ENCODE measurements at regions not wholly inside any gene's neighbourhood (a gene's known extent, or its start where the extent isn't known, plus 50 kb on each side); places are given as distances from the start of the nearest gene placed in this dataset.

DNA sequence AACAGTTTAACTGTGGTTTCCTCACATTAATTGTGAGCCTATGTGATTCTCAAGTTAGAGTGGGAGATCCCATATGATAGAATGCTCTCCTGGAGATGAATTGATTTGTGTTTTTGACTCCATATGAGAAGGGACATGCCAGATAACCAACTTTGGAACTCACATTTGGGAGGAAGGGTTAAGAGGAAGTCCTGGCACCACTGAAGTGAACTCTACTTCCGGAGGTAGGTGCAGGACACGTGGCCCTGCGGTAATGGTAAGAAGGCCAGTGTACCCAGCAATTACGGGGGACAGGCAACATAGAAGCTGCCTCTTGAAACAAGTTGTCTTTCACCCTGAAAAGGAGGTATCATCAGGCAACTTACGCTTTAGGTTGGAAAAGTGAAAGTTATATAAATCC is 146.6 kb upstream of the RFX3 start:
- TF ChIP-seq, protein P1, sequence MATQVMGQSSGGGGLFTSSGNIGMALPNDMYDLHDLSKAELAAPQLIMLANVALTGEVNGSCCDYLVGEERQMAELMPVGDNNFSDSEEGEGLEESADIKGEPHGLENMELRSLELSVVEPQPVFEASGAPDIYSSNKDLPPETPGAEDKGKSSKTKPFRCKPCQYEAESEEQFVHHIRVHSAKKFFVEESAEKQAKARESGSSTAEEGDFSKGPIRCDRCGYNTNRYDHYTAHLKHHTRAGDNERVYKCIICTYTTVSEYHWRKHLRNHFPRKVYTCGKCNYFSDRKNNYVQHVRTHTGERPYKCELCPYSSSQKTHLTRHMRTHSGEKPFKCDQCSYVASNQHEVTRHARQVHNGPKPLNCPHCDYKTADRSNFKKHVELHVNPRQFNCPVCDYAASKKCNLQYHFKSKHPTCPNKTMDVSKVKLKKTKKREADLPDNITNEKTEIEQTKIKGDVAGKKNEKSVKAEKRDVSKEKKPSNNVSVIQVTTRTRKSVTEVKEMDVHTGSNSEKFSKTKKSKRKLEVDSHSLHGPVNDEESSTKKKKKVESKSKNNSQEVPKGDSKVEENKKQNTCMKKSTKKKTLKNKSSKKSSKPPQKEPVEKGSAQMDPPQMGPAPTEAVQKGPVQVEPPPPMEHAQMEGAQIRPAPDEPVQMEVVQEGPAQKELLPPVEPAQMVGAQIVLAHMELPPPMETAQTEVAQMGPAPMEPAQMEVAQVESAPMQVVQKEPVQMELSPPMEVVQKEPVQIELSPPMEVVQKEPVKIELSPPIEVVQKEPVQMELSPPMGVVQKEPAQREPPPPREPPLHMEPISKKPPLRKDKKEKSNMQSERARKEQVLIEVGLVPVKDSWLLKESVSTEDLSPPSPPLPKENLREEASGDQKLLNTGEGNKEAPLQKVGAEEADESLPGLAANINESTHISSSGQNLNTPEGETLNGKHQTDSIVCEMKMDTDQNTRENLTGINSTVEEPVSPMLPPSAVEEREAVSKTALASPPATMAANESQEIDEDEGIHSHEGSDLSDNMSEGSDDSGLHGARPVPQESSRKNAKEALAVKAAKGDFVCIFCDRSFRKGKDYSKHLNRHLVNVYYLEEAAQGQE (IDR thresholded peaks at IDR 0.05; ENCODE audit: insufficient read depth in 1 of 2, low read depth in 2 of 2, low read length in 1 of 2), result no peak
- TF ChIP-seq, protein P2, sequence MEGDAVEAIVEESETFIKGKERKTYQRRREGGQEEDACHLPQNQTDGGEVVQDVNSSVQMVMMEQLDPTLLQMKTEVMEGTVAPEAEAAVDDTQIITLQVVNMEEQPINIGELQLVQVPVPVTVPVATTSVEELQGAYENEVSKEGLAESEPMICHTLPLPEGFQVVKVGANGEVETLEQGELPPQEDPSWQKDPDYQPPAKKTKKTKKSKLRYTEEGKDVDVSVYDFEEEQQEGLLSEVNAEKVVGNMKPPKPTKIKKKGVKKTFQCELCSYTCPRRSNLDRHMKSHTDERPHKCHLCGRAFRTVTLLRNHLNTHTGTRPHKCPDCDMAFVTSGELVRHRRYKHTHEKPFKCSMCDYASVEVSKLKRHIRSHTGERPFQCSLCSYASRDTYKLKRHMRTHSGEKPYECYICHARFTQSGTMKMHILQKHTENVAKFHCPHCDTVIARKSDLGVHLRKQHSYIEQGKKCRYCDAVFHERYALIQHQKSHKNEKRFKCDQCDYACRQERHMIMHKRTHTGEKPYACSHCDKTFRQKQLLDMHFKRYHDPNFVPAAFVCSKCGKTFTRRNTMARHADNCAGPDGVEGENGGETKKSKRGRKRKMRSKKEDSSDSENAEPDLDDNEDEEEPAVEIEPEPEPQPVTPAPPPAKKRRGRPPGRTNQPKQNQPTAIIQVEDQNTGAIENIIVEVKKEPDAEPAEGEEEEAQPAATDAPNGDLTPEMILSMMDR (IDR thresholded peaks at IDR 0.05), result no peak
- TF ChIP-seq POLR2AphosphoS5 (IDR thresholded peaks at IDR 0.05; ENCODE audit: low read depth, low read length) (no peak), SIN3A (IDR thresholded peaks at IDR 0.05; ENCODE audit: borderline replicate concordance, insufficient read depth, low read depth, low read length) (no peak)
